WTC11 (cell line): ENCODE measurements at regions not wholly inside any gene's neighbourhood (a gene's known extent, or its start where the extent isn't known, plus 50 kb on each side); places are given as distances from the start of the nearest gene placed in this dataset.

ENCODE experiments used
- TF ChIP-seq, protein P1 (sequence below): fragments of 200-600 bp; IDR thresholded peaks from 2 replicates; pipeline ENCODE4 v1.8.0; 2022; ENCODE audit warnings: antibody characterized with exemption
- TF ChIP-seq, protein P2 (sequence below): sonication (generic); formaldehyde crosslinking; IDR thresholded peaks from 2 replicates; pipeline ENCODE4 v1.8.1; 2023; ENCODE audit warnings: mild to moderate bottlenecking, missing genetic modification reagents, borderline replicate concordance

DNA sequence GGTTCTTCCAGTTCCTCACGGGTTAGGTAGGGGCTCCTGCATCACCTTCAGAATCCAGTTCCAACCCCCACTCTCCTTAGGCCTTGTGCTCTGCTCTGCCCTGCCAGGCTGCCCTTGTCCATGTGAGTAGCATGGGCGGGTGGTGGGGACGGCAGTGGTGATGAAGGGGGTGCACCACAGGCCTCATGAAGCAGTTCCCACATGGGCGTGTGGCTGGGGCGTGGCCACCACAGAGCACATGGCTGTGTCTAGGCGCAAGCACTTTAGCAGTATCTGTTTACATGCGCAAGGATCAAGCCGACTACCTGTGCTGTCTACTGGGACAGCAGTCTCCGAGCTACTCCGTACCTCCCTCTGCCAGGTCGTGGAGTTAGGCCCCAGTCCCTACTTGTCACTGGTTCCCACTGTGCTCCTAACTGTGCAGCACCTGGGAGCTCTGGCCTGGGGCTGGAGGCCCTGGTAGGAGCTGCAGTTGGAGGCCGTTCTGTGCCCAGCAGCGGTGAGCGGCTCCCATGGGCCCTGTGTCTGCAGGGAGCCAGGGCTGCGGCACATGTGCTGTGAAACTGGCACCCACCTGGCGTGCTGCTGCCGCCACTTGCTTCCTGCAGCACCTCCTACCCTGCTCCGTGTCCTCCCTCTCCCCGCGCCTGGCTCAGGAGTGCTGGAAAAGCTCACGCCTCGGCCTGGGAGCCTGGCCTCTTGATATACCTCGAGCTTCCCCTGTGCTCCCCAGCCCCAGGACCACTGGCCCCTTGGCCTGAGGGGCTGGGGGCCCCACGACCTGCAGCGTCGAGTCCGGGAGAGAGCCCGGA lies 53.5 kb downstream of the PLXNA1 start:
- TF ChIP-seq, protein P1, sequence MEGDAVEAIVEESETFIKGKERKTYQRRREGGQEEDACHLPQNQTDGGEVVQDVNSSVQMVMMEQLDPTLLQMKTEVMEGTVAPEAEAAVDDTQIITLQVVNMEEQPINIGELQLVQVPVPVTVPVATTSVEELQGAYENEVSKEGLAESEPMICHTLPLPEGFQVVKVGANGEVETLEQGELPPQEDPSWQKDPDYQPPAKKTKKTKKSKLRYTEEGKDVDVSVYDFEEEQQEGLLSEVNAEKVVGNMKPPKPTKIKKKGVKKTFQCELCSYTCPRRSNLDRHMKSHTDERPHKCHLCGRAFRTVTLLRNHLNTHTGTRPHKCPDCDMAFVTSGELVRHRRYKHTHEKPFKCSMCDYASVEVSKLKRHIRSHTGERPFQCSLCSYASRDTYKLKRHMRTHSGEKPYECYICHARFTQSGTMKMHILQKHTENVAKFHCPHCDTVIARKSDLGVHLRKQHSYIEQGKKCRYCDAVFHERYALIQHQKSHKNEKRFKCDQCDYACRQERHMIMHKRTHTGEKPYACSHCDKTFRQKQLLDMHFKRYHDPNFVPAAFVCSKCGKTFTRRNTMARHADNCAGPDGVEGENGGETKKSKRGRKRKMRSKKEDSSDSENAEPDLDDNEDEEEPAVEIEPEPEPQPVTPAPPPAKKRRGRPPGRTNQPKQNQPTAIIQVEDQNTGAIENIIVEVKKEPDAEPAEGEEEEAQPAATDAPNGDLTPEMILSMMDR = no peak
- TF ChIP-seq, protein P2, sequence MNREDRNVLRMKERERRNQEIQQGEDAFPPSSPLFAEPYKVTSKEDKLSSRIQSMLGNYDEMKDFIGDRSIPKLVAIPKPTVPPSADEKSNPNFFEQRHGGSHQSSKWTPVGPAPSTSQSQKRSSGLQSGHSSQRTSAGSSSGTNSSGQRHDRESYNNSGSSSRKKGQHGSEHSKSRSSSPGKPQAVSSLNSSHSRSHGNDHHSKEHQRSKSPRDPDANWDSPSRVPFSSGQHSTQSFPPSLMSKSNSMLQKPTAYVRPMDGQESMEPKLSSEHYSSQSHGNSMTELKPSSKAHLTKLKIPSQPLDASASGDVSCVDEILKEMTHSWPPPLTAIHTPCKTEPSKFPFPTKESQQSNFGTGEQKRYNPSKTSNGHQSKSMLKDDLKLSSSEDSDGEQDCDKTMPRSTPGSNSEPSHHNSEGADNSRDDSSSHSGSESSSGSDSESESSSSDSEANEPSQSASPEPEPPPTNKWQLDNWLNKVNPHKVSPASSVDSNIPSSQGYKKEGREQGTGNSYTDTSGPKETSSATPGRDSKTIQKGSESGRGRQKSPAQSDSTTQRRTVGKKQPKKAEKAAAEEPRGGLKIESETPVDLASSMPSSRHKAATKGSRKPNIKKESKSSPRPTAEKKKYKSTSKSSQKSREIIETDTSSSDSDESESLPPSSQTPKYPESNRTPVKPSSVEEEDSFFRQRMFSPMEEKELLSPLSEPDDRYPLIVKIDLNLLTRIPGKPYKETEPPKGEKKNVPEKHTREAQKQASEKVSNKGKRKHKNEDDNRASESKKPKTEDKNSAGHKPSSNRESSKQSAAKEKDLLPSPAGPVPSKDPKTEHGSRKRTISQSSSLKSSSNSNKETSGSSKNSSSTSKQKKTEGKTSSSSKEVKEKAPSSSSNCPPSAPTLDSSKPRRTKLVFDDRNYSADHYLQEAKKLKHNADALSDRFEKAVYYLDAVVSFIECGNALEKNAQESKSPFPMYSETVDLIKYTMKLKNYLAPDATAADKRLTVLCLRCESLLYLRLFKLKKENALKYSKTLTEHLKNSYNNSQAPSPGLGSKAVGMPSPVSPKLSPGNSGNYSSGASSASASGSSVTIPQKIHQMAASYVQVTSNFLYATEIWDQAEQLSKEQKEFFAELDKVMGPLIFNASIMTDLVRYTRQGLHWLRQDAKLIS = no peak
